GM13977 (cell line): ENCODE measurements at regions not wholly inside any gene's neighbourhood (a gene's known extent, or its start where the extent isn't known, plus 50 kb on each side); places are given as distances from the start of the nearest gene placed in this dataset.

Source experiments
- DNase-seq: peaks from one replicate; pipeline ENCODE4 v3.0.0; 2012; ENCODE audit warnings: low spot score
- in situ Hi-C: fragments of 300-500 bp; cut with MboI; formaldehyde crosslinking; loops from one replicate; pipeline ENCODE4 v1.12.0; 2022; ENCODE audit warnings: low sequenced_read_pairs, low pct_unique_long_range_greater_than_20kb, mixed read lengths, inconsistent platforms; ENCODE audit not compliant: unreplicated experiment
- TF ChIP-seq, protein P1 (sequence below): IDR thresholded peaks from 2 replicates; pipeline ENCODE4 v1.5.1; 2012; ENCODE audit warnings: mild to moderate bottlenecking, control low read depth; ENCODE audit not compliant: insufficient read depth; ENCODE audit errors: extremely low read depth, missing control alignments

DNA sequence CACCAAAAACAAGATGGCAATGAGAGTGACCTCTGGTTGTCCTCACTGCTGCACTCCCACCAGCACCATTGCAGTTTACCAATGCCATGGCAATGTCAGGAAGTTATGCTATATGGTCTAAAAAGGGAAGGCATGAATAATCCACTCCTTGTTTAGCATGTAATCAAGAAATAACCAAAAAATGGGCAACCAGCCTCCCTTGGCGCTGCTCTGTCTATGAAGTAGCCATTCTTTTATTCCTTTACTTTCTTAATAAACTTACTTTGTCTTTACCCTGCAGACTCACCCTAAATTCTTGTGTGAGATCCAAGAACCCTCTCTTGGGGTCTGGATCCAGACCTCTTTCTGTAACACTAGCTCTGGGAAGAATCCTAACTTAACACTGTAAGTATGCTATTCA lies 127.4 kb upstream of the IFNE start:
- no peak for DNase-seq
- in situ Hi-C loops = no loop called here
- TF ChIP-seq, protein P1, sequence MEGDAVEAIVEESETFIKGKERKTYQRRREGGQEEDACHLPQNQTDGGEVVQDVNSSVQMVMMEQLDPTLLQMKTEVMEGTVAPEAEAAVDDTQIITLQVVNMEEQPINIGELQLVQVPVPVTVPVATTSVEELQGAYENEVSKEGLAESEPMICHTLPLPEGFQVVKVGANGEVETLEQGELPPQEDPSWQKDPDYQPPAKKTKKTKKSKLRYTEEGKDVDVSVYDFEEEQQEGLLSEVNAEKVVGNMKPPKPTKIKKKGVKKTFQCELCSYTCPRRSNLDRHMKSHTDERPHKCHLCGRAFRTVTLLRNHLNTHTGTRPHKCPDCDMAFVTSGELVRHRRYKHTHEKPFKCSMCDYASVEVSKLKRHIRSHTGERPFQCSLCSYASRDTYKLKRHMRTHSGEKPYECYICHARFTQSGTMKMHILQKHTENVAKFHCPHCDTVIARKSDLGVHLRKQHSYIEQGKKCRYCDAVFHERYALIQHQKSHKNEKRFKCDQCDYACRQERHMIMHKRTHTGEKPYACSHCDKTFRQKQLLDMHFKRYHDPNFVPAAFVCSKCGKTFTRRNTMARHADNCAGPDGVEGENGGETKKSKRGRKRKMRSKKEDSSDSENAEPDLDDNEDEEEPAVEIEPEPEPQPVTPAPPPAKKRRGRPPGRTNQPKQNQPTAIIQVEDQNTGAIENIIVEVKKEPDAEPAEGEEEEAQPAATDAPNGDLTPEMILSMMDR = no peak

DNA sequence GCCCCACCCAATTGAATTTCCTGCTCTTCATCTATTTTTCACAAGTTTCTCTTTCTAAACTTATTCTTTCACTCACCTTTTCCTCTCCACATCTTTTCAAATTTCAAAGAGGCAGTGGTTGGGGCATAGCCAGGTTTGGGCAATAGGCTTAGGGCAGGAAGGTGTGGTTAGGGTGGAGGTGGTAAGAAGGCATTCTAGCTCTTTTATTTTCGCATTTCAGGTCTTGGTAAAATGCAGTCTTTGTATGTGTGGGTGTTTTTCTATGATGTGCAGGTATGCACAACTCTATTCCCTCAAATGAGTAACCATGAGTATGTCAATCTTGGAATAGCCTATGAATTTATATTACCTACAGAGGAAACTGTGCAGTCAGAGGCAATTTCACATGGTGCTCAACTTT lies 129.8 kb upstream of the IFNE start:
- in situ Hi-C loops = no loop called here
- TF ChIP-seq, protein P1 = no peak
- no peak for DNase-seq

DNA sequence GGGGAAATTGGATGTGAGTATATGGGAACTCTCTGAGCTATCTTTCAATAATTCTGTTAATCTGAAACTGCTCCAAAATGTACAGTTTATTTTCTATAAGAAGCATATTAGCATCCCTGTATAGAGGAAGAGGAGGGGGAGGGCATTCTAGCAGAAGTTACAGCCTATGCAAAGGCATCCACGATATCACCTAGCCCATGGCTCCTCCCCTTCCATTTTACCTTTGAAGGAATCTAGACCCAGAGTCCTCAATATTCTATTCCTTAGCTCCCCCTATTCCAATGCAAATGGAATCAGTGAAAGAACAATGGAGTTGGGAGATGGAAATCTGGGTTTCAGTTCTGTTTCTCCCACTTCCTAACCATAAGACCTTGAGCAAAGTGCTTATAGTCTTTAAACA lies 132.9 kb upstream of the IFNE start:
- in situ Hi-C loops = no loop called here
- TF ChIP-seq, protein P1 = no peak
- no peak for DNase-seq

DNA sequence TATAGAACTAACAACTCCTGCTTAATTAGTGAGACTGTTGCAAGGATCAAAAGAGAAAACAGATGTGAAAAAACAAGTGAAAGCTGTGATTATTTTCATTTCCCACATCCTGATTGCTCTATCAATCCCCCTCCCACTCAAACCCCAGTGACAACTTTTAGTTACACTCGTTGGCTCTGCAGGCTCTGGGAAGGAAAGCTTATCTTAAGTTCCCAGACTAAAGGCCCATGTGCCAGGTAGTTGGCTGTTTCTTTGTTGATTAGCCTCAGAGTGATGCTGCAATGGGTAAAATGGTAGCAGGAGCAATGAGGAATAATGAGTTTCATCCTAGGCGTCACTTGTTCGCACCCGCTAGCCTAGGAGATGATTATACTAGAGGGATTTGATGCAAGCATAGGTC lies 133.3 kb upstream of the IFNE start:
- DNase-seq = no peak
- TF ChIP-seq, protein P1 = no peak
- in situ Hi-C loops = no loop called here

DNA sequence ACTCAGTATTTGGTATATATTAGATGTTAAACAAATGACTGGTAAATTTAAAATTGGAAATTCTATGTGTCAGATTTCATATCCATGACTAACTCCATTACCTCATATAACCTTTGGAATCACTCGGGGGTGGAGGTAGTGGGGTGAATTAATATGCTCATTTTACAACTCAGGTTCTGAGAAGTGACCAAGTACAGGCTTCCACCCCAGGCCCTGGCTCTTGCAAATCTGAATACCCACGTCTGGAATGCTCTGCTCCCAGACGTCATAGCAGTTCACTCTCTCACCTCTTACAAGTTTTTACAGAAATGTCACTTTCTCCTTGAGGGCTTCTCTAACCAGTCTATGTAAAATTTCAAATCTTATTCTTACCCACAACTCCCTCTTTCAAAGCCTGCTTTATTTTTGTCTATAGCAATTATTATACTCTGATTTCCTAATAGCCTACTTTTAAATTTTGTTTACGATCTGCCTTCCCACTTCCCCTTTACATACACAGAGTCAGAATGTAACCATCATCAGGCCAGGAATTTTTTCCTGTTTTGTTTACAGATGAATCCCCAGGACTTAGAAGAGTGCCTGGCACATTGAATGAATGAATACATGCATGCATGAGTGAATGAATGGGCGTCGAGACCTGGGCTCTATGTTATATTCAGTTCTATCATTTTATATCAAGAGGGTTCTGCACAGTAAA lies 134.1 kb upstream of the IFNE start:
- TF ChIP-seq, protein P1 = no peak
- no peak for DNase-seq
- in situ Hi-C loops = no loop called here

- TF ChIP-seq, protein P1 = no peak
- no peak for DNase-seq
- in situ Hi-C loops = no loop called here
These were observed 142.8 kb upstream of the IFNE start for GRCh38 chr9:21624675-21625644.
